ENCODE measurements at regions not wholly inside any gene's neighbourhood (a gene's known extent, or its start where the extent isn't known, plus 50 kb on each side); places are given as distances from the start of the nearest gene placed in this dataset.

- no peak for TF ChIP-seq CEBPB (IDR thresholded peaks at IDR 0.05; ENCODE audit: low read depth, low read length)
- no peak for TF ChIP-seq KDM1A (IDR thresholded peaks at IDR 0.05; ENCODE audit: borderline replicate concordance, low read length)
- no peak for TF ChIP-seq MAFK (IDR thresholded peaks at IDR 0.05; ENCODE audit: low read depth, low read length)
- TF ChIP-seq CHD2 (IDR thresholded peaks at IDR 0.05; ENCODE audit: low read length), result no peak
- no peak for TF ChIP-seq CHD7 (IDR thresholded peaks at IDR 0.05; ENCODE audit: insufficient replicate concordance, low read length)
- no peak for TF ChIP-seq PHF8 (conservative IDR thresholded peaks at IDR 0.05; ENCODE audit: low read depth, low read length)
- no peak for TF ChIP-seq TCF12 (IDR thresholded peaks at IDR 0.05; ENCODE audit: low read depth, low read length)
Measured at GRCh38 chr4:59400334-59400733, 1799.8 kb upstream of the ADGRL3 start (continued).
